Stimulated activated CD8-positive, alpha-beta memory T cell treated with anti-CD3 and anti-CD28 coated beads, Interleukin-7, amount 100 ng/mL, for 24 hours (primary cell): ENCODE measurements at regions not wholly inside any gene's neighbourhood (a gene's known extent, or its start where the extent isn't known, plus 50 kb on each side); places are given as distances from the start of the nearest gene placed in this dataset.

Source experiments
- DNase-seq: peaks from one replicate; pipeline ENCODE4 v3.0.0-alpha.2; 2020; ENCODE audit warnings: low read depth

GRCh38 chr7:22676385-22676784 lies 50.6 kb upstream of the IL6 start:
- no peak for DNase-seq

DNA sequence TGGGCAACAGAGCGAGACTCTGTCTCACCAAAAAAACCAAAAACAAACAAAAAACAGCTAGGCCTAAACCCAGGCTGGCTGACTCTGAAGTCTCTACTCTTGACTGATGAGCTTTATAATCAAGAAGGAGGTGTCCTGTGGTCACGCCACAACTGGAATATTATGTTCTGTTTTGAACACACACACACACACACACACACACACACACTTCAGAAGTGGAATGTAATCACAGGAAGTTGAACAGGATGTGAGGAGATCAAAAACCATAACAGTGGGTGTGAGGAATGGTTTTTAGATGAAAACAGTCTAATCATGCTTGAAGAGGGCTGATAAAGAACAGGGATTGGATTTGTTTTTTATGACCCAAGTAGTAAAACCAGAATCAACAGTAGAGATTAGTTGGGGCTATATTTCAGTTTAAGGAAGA lies 51.1 kb upstream of the IL6 start:
- DNase-seq, result no peak

- DNase-seq, result no peak
These were observed 51.6 kb upstream of the IL6 start for GRCh38 chr7:22675421-22675820.

DNA sequence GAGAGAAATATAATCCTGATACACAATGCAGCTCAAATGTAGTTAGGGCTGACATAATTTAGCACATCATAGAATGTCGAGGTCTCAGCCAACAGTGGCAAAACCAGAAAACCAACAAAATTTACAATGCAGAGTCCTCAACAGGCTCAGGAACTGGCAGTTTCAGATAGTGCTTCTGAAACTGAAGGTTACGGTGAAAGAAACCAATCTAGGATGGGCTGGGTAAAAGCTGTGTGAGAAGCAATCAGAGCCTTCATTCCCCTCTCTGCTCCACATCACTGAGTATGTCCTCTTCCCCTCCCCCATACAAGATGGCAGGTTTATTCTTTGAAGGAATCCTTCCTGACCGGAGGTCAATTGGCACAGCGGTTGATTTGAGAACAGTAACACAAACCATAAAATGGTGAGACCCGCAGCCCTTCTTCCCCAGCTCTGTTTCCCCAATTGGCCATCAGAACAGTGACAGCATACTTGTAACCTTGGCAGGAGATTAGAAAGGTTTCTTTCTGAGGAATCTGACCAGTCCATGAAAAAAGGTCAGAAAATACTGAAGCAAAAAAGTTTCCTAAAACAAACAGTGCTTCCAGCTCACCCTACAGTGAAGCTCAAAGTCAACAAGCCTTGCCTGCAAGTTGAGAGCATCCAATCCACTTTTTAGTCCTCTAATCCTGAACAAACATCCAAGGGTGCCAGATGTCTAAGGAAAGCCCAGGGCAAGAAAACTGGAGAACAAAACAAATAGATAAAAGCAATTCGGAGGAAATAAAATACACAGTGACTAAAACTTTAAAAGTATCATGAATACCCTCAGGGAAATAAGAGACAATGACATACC lies 53.9 kb upstream of the IL6 start:
- DNase-seq, result no peak

DNA sequence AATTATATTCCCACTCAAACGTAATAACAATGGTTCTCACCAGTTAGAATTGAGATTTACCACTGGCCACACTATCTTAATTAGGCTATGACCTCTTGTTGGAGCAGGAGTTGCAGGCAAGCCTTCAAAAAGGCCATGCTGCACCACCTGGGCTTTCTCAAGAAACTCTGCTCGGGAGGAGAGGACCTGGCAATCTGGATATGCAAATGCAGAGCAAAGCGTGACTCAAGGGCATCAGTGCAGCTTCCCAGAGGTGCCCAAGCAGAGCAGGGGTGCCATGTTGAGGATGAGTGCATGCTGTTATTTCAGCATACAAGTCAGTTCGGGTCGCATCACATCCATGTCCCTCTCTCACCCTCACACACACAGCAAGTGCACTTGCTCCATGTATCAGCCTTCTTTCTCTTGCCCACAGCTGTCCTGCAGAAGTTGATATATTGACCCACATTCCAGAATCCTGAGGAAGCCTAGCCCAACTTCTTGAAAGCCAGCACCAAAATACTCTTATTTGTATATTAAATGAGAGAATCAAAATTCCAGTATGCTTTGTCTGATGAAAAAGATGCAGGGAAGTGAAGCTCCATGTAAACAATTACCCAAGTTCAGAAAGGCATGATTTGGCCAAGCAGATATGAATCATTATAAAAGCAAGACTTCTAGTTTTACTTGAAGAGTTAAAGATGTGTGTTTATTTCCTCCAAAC lies 55.7 kb upstream of the IL6 start:
- DNase-seq, result no peak

DNA sequence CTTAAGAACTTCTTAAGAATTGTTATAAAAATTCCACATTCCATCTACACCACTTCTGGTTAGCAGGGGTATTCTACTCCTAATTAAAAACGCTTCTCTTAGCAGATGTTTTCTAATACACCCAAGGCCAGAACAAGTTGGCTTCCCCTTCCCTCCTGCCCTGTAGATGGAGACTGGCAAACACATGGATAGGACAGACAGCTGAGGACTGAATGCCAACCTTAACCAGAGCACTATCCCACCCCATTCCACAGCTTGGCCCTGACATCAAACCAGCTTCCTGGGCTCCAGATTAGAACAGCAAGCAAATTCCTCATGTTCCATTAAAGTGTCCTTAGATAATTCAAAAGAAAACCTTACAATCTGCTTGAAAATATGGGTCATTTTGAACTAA lies 56.6 kb upstream of the IL6 start:
- no peak for DNase-seq

DNA sequence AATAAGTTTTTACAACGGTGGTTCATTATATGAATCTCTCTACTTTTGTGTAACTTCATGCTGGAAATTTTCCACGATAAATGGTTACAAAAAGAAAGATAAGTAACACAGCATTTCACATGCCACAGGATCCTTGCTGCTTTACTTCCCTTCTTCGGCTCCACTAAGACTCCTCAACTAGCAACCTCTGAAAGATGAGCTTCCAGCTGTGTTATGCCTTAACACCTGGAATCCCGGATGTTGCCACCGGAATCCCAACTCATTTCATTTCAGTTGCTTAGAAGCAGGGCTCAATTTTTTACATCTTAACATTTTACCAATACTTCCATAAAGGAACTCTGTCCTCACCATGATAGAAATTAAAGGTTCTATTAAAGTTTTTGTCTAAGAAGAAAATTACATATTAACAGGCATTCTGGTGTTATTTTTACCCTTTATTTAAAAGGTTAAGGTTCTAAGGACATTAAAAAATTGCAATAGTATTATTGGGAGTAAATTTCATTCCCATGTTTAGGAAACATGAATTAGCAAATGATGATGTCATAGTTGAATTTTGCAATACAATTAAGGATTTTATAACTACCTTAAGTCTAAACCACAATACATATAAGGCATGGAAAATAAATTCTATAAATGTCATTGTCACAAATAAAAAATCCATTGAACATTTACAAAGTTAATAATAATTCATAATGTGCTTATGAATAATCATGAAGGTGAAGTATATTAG lies 57.1 kb upstream of the IL6 start:
- DNase-seq, result no peak

- no peak for DNase-seq
These were observed 58.0 kb upstream of the IL6 start for GRCh38 chr7:22668971-22669401.

- no peak for DNase-seq
These were observed 59.3 kb upstream of the IL6 start for GRCh38 chr7:22667562-22668239.

GRCh38 chr7:22667187-22667561 lies 59.8 kb upstream of the IL6 start:
- DNase-seq, result no peak

DNA sequence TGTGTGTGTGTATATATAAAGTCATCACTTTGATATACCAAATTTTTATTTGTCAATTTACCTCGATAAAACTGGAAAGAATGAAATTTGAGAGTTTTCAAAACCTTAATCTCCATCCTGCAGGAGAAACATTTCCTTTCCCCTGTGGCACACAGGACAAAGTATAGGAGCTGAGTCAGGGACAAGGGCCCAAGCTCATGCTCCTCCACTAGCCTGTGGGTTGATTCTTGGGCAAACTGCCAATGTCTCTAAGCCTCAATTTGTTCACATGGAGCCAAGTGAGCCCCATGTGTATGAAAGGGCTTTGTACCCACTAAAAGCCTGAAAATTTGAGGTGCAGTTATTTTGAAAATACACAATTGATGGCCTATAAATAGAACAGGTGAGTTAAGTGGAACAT lies 60.3 kb upstream of the IL6 start:
- no peak for DNase-seq

DNA sequence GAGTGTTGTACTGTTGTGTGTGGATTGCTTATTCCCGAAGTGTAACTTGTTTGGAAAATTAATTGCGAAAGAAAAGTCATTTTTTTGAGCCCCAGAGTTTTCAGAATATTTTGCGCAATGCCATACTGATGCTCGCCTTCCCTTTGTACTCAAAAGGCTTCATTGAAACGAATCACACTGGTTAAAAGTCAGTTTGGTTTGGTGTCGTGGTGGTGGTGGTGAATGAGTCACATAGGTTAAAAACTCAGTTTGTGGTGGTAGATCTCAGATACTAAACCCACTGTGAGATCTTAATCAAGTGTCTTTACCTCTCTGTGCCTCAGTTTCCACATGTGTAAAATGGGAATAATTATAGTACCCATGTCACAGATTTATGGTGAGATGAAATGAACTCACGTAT lies 61.1 kb upstream of the IL6 start:
- DNase-seq, result no peak

DNA sequence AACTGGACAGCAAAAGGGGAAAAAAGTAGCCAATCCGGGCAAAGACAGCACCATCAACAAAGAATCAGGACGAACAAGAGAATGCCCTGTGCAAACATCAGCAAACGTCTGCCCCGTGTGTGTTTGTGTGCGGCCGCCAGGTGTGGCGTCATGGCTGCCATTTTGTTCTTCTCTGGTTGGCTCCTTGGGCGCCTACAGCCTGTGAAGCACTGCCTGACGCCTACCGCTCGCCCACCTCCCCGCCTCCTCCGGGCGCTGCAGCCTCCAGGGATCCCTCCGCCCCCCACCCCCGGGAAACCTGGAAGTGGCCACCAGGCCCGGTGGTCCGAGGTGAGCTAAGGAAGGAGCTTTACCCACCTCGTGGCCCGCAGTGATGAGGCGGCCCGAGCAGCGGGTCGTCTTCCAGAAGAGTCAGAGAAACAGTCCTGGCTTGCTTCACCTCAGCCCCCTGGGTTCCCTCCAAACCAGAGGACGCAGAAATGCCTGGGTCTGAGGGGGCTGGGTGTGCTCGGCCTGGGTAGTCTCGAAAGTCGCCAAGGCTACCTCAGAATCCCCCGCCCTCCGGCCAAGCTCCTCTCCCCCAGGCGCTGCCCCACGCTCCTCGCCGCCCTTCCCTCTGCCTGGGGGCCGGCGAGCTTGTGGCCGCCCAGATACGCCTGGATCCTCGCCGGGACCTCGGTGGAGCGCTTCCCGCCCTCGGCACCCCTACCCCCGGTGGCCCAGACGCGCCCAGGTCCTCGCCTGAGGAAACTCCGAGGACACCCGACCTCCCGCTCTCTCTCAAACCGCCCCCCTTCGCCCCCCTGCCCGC lies 61.8 kb upstream of the IL6 start:
- DNase-seq, result no peak

- no peak for DNase-seq
These were observed 63.3 kb upstream of the IL6 start for GRCh38 chr7:22663721-22664120.

DNA sequence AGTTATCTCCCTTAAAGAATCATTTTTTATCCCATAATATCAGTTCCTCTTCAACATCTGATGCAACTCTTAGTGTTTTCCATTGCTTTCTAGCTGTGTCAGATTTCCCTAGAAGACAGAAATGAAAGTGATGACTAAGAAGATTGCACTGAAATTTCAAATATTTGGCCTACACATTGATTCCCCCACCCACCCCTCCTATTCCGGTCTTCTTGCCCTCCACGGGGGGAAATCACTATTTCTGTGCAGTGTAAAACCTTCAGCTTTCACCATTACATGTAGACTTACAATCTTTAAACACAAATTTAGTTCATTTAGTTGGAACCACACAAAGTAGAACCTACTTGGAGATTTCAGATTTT lies 63.7 kb upstream of the IL6 start:
- no peak for DNase-seq

DNA sequence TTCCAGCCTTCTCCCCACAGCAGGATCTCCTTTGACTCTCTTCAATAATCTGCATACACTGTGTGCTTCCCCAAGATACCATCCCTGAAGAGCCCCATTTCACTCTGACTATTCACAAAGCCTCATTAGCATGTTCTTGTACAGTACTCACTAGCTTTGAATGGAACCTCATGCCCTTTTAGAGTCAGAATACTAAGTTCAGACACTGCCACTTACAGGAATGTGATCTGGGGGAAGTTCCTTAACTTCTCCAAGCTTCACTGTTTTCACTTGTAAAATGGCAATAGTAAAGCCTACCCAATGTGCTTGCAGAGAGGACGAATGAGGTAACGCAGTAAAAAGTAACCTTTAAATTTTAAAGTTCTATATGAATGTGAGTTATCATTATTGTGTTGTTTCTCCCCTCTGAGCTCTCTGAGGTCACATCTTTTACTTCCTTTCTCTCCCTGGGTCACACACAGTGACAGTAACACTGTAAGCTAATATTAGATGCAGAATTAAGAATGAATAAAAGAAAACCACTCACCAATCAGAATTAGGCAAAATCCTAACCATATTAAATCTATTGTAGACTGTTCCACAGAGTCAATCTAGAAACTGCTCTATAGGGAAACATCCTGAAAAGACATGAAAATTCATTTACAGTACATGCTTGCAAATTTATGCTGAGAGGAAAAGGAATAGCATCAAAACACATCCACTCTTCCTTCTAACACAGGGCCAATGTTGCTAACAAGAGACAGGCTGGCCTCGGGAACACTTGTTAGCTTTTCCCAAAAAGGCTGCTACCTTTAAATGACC lies 64.2 kb upstream of the IL6 start:
- DNase-seq, result no peak

- DNase-seq, result no peak
These were observed 65.0 kb upstream of the IL6 start for GRCh38 chr7:22662036-22662435.

DNA sequence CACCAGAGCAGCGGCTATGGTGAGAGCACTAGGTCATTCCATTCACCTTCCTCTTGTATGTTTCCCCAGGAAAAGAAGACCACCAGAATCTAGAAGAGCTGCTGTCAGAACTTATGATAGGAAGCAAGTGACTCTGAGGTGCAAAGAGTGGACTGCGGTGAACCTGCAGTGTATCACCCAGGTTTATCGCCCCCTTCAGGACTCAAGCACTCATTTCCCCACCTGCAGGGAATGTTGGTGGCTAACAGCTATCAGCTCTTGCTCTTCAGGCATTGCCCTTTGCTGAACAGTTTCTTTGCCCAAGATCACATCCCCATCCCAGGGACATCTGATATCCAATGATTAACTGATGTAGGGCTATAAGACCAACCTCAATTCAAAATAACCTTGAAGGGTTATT lies 66.3 kb upstream of the IL6 start:
- DNase-seq, result no peak

- DNase-seq, result no peak
These were observed 66.7 kb upstream of the IL6 start for GRCh38 chr7:22660293-22660692.

DNA sequence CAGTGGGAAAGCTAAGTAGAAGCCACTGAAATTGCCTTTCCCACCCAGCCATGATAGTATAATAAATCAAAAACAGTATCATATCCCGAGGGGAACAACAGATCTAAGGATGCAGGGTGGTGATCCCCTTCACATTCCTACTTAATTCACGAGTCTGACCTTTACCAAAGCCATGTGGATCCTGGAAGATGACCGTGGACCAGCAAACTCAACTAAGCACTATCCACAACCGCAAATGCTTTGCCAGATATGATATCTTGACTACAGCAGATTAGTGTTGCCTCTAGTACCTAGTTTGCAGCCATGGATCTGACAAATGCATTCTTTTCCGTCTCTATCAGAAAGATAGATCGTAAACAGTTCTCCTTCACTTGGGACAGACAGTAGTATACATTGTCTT lies 67.3 kb upstream of the IL6 start:
- DNase-seq, result no peak

GRCh38 chr7:22658031-22658430 lies 69.0 kb upstream of the IL6 start:
- no peak for DNase-seq
